Neural cell (in vitro differentiated cells): ENCODE measurements at regions not wholly inside any gene's neighbourhood (a gene's known extent, or its start where the extent isn't known, plus 50 kb on each side); places are given as distances from the start of the nearest gene placed in this dataset.

Source experiments
- H2AFZ ChIP-seq: fragments of 200-600, 300-800 bp; sonication (generic), shearing (Covaris generic); 2 replicates; pipeline ENCODE4 v1.6.0; 2014; ENCODE audit warnings: low read depth, mild to moderate bottlenecking, antibody characterized with exemption, low read length, moderate library complexity
- H3F3A ChIP-seq: fragments of 200-600 bp; shearing (Covaris generic); 2 replicates; pipeline ENCODE4 v1.6.1; 2016; ENCODE audit warnings: mild to moderate bottlenecking, moderate library complexity, mixed read lengths, antibody characterized with exemption, low read length; ENCODE audit not compliant: insufficient read depth, poor library complexity, severe bottlenecking
- H3K27ac ChIP-seq: fragments of 200-600, 300-800 bp; sonication (generic), shearing (Covaris generic); 2 replicates; pipeline ENCODE4 v1.5.1; 2014; ENCODE audit warnings: mild to moderate bottlenecking, low read length, moderate library complexity
- H3K27me3 ChIP-seq: fragments of 300-800, 200-600 bp; sonication (generic), shearing (Covaris generic); 2 replicates; pipeline ENCODE4 v1.6.0; 2014; ENCODE audit warnings: mild to moderate bottlenecking, low read depth, low read length, moderate library complexity; ENCODE audit not compliant: insufficient read depth
- H3K36me3 ChIP-seq: fragments of 300-800, 200-600 bp; sonication (generic), shearing (Covaris generic); 2 replicates; pipeline ENCODE4 v1.5.1; 2014; ENCODE audit warnings: mild to moderate bottlenecking, antibody characterized with exemption, low read length, moderate library complexity; ENCODE audit not compliant: insufficient read depth
- H3K4me2 ChIP-seq: fragments of 300-800, 200-600 bp; sonication (generic), shearing (Covaris generic); 2 replicates; pipeline ENCODE4 v1.6.0; 2014; ENCODE audit warnings: mild to moderate bottlenecking, low read length
- H3K4me3 ChIP-seq: fragments of 300-800, 200-600 bp; sonication (generic), shearing (Covaris generic); 2 replicates; pipeline ENCODE4 v1.5.1; 2014; ENCODE audit warnings: mild to moderate bottlenecking, low read length, moderate library complexity
- H3K79me2 ChIP-seq: fragments of 200-600 bp; shearing (Covaris generic); replicated peaks from 2 replicates; pipeline ENCODE4 v1.6.0; 2014; ENCODE audit warnings: mild to moderate bottlenecking, low read length, moderate library complexity; ENCODE audit not compliant: insufficient read depth
- H3K9ac ChIP-seq: fragments of 300-800, 200-600 bp; sonication (generic), shearing (Covaris generic); 2 replicates; pipeline ENCODE4 v1.6.1; 2016; ENCODE audit warnings: mild to moderate bottlenecking, low read length, mixed read lengths
- H3K9me2 ChIP-seq: fragments of 200-600 bp; shearing (Covaris generic); 2 replicates; pipeline ENCODE4 v1.6.1; 2016; ENCODE audit warnings: mild to moderate bottlenecking, low read length, mixed read lengths; ENCODE audit not compliant: insufficient read depth
- H3K9me3 ChIP-seq: fragments of 200-600, 300-800 bp; sonication (generic), shearing (Covaris generic); 2 replicates; pipeline ENCODE4 v1.6.1; 2016; ENCODE audit warnings: mild to moderate bottlenecking, mixed run types, low read length, moderate library complexity, mixed read lengths
- H4K20me1 ChIP-seq: fragments of 200-600 bp; shearing (Covaris generic); 2 replicates; pipeline ENCODE4 v1.6.1; 2016; ENCODE audit warnings: mild to moderate bottlenecking, mixed run types; ENCODE audit not compliant: insufficient read depth
- CTCF ChIP-seq: fragments of 450-650 bp; IDR thresholded peaks from 2 replicates; pipeline ENCODE4 v1.5.1; 2014; ENCODE audit warnings: antibody characterized with exemption, mild to moderate bottlenecking, moderate library complexity; ENCODE audit not compliant: poor library complexity, severe bottlenecking
- EP300 ChIP-seq: fragments of 450-650 bp; conservative IDR thresholded peaks from 2 replicates; pipeline ENCODE4 v1.6.1; 2014; ENCODE audit warnings: antibody characterized with exemption, mild to moderate bottlenecking, moderate library complexity; ENCODE audit not compliant: poor library complexity, severe bottlenecking
- EZH2 ChIP-seq: fragments of 200-600, 300-800 bp; shearing (Covaris generic), sonication (generic); IDR thresholded peaks from 2 replicates; pipeline ENCODE4 v1.6.1; 2014; ENCODE audit warnings: antibody characterized with exemption, low read length, borderline replicate concordance, mild to moderate bottlenecking; ENCODE audit not compliant: insufficient read depth, poor library complexity, severe bottlenecking
- MXI1 ChIP-seq: fragments of 450-650 bp; conservative IDR thresholded peaks from 2 replicates; pipeline ENCODE4 v1.6.1; 2014; ENCODE audit warnings: antibody characterized with exemption, mild to moderate bottlenecking; ENCODE audit not compliant: poor library complexity, severe bottlenecking
- POLR2AphosphoS5 ChIP-seq: IDR thresholded peaks from 2 replicates; pipeline ENCODE4 v1.6.1; 2012
- RAD21 ChIP-seq: fragments of 450-650 bp; conservative IDR thresholded peaks from 2 replicates; pipeline ENCODE4 v1.6.1; 2014; ENCODE audit warnings: antibody characterized with exemption, mild to moderate bottlenecking, moderate library complexity
- REST ChIP-seq: IDR thresholded peaks from 2 replicates; pipeline ENCODE4 v1.6.1; 2012; ENCODE audit warnings: borderline replicate concordance
- SMC3 ChIP-seq: fragments of 450-650 bp; conservative IDR thresholded peaks from 2 replicates; pipeline ENCODE4 v1.6.1; 2014; ENCODE audit warnings: antibody characterized with exemption, mild to moderate bottlenecking, moderate library complexity; ENCODE audit not compliant: poor library complexity
- TAF1 ChIP-seq: IDR thresholded peaks from 2 replicates; pipeline ENCODE4 v1.6.1; 2012; ENCODE audit warnings: low read depth

- H3K9me3 ChIP-seq = no peaks in the 10 kb centered on the region
- no peak overlapping the region for H2AFZ ChIP-seq
- H3K4me3 ChIP-seq = no peak overlapping the region
- H3K27ac ChIP-seq = no peak overlapping the region
- no peak overlapping the region for H3K9ac ChIP-seq
- no peaks in the 10 kb centered on the region for H3F3A ChIP-seq
- no peaks in the 10 kb centered on the region for H3K36me3 ChIP-seq
- H3K27me3 ChIP-seq = no peaks in the 10 kb centered on the region
- no peaks in the 10 kb centered on the region for H4K20me1 ChIP-seq
- no peaks in the 10 kb centered on the region for H3K79me2 ChIP-seq
- no peak overlapping the region for H3K4me2 ChIP-seq
- TF ChIP-seq REST = no peak
- TF ChIP-seq CTCF = no peak
- TF ChIP-seq RAD21 = no peak
- no peak for TF ChIP-seq MXI1
- TF ChIP-seq EZH2 = no peak
- TF ChIP-seq POLR2AphosphoS5 = no peak
- H3K9me2 ChIP-seq = no peaks in the 10 kb centered on the region
These were observed 274.5 kb downstream of the S1PR1 start for GRCh38 chr1:101511202-101511891.

GRCh38 chr1:101520302-101520701 is 283.5 kb downstream of the S1PR1 start:
- Histone ChIP-seq H3K9me2 (no peaks in the 10 kb centered on the region), H3K27me3 (no peaks in the 10 kb centered on the region), H3K9me3 (no peaks in the 10 kb centered on the region), H3F3A (no peaks in the 10 kb centered on the region), H3K79me2 (no peaks in the 10 kb centered on the region), H3K27ac (no peak overlapping the region), H3K9ac (no peak overlapping the region), H3K36me3 (no peaks in the 10 kb centered on the region), H3K4me3 (no peak overlapping the region), H4K20me1 (no peaks in the 10 kb centered on the region), H3K4me2 (no peak overlapping the region), H2AFZ (no peak overlapping the region)
- TF ChIP-seq EP300 (no peak), SMC3 (peak; percentile 80), REST (no peak), MXI1 (no peak), POLR2AphosphoS5 (no peak), TAF1 (no peak), CTCF (peak; percentile 80), EZH2 (no peak), RAD21 (peak; percentile 82)
